SU-DHL-6 (cell line): ENCODE measurements at regions not wholly inside any gene's neighbourhood (a gene's known extent, or its start where the extent isn't known, plus 50 kb on each side); places are given as distances from the start of the nearest gene placed in this dataset.

ENCODE experiments used
- H2AFZ ChIP-seq: fragments of 200-600 bp; sonication (generic); 2 replicates; pipeline ENCODE4 v1.6.1; 2014; ENCODE audit warnings: low read depth, mild to moderate bottlenecking, moderate library complexity, mixed read lengths, antibody characterized with exemption, low read length; ENCODE audit not compliant: severe bottlenecking
- H3F3A ChIP-seq: fragments of 200-600 bp; shearing (Covaris generic); 2 replicates; pipeline ENCODE4 v1.6.0; 2016; ENCODE audit warnings: antibody characterized with exemption, mild to moderate bottlenecking; ENCODE audit not compliant: insufficient read depth
- H3K27ac ChIP-seq: fragments of 200-600 bp; sonication (generic); 2 replicates; pipeline ENCODE4 v1.5.1; 2016; ENCODE audit warnings: low read depth, mild to moderate bottlenecking, low read length, moderate library complexity, mixed read lengths
- H3K27me3 ChIP-seq: fragments of 200-600 bp; sonication (generic), shearing (Covaris generic); 2 replicates; pipeline ENCODE4 v1.6.0; 2014; ENCODE audit warnings: mild to moderate bottlenecking, low read length
- H3K36me3 ChIP-seq: fragments of 200-600 bp; sonication (generic); 2 replicates; pipeline ENCODE4 v1.6.1; 2014; ENCODE audit warnings: mild to moderate bottlenecking, low read length, mixed read lengths
- H3K4me2 ChIP-seq: fragments of 300-600, 200-600 bp; shearing (Covaris generic), sonication (generic); 2 replicates; pipeline ENCODE4 v1.6.0; 2014; ENCODE audit warnings: low read length, low read depth, mild to moderate bottlenecking; ENCODE audit not compliant: poor library complexity, severe bottlenecking
- H3K4me3 ChIP-seq: fragments of 200-600 bp; sonication (generic); 2 replicates; pipeline ENCODE4 v1.5.1; 2014; ENCODE audit warnings: antibody characterized with exemption, low read length, mild to moderate bottlenecking, mixed read lengths; ENCODE audit not compliant: insufficient read depth, poor library complexity, severe bottlenecking
- H3K79me2 ChIP-seq: fragments of 200-600 bp; sonication (generic); 2 replicates; pipeline ENCODE4 v1.6.1; 2014; ENCODE audit warnings: mild to moderate bottlenecking, low read length, moderate library complexity; ENCODE audit not compliant: insufficient read depth
- H3K9ac ChIP-seq: fragments of 200-600 bp; sonication (generic); 2 replicates; pipeline ENCODE4 v1.7.0; 2014; ENCODE audit warnings: mild to moderate bottlenecking, low read length
- H3K9me2 ChIP-seq: fragments of 200-600 bp; sonication (generic); replicated peaks from 2 replicates; pipeline ENCODE4 v1.6.1; 2014; ENCODE audit warnings: low read length; ENCODE audit not compliant: insufficient read depth
- H3K9me3 ChIP-seq: fragments of 200-600 bp; sonication (generic); 2 replicates; pipeline ENCODE4 v1.6.1; 2014; ENCODE audit warnings: low read length, mixed read lengths; ENCODE audit not compliant: insufficient read depth
- H4K20me1 ChIP-seq: fragments of 200-600 bp; sonication (generic); 2 replicates; pipeline ENCODE4 v1.6.1; 2014; ENCODE audit warnings: low read depth, mild to moderate bottlenecking, antibody characterized with exemption, low read length, moderate library complexity, mixed read lengths
- EZH2phosphoT487 ChIP-seq: fragments of 200-600 bp; sonication (generic), shearing (Covaris generic); conservative IDR thresholded peaks from 2 replicates; pipeline ENCODE4 v1.6.1; 2018; ENCODE audit warnings: mild to moderate bottlenecking, antibody characterized with exemption, low read length, moderate library complexity, mixed read lengths
- TF ChIP-seq, protein P1 (sequence below): fragments of 200-600 bp; sonication (generic); IDR thresholded peaks from one replicate; pipeline ENCODE4 v1.5.1; 2017; ENCODE audit warnings: antibody characterized with exemption, mild to moderate bottlenecking, low read length, moderate library complexity; ENCODE audit not compliant: insufficient read depth, poor library complexity, severe bottlenecking

DNA sequence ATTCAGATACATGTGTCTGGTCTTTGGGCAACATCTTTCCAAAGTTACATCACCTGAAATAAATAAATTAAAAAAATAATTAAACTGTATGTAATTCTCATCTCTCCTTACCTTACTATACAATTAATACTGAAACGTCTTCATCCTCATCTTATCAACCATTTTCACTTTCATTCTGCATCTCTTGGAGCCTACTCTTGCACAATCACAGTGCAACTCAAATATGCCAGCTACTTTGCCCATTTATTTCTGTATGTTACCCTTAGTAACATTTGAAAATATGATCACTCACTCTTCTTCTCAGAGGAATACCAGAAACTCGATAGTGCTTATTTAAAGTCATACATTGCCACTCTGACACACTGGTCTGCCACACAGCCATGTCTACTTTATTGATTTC lies 1357.1 kb upstream of the CADM2 start:
- no peaks in the 10 kb centered on the region for H3K9me3 ChIP-seq
- peak overlapping the region; percentile 63 for H3K4me2 ChIP-seq

DNA sequence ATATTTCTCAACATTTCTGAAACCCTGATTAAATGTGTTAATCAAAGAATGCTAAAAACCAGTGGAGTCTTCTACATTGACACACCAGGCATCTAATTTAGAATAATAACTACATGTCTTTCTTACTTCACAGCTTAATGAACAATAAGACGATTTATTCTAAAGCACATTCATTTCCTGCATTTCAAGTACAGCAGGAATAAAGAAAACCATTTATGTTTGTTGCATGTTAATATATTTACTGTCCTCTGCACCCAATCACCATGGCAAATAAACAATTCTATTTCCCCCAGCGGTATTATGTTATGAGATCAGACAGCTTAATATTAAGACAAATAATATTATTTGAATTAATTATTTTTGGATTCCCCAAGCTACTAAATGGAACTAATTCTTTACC lies 1336.3 kb upstream of the CADM2 start:
- no peaks in the 10 kb centered on the region for H3K36me3 ChIP-seq
- peaks cover under 1% of the 10 kb centered on the region; the same call in 1 of the 2 replicates for H3K9me3 ChIP-seq
- no peak for TF ChIP-seq EZH2phosphoT487
- TF ChIP-seq, protein P1, sequence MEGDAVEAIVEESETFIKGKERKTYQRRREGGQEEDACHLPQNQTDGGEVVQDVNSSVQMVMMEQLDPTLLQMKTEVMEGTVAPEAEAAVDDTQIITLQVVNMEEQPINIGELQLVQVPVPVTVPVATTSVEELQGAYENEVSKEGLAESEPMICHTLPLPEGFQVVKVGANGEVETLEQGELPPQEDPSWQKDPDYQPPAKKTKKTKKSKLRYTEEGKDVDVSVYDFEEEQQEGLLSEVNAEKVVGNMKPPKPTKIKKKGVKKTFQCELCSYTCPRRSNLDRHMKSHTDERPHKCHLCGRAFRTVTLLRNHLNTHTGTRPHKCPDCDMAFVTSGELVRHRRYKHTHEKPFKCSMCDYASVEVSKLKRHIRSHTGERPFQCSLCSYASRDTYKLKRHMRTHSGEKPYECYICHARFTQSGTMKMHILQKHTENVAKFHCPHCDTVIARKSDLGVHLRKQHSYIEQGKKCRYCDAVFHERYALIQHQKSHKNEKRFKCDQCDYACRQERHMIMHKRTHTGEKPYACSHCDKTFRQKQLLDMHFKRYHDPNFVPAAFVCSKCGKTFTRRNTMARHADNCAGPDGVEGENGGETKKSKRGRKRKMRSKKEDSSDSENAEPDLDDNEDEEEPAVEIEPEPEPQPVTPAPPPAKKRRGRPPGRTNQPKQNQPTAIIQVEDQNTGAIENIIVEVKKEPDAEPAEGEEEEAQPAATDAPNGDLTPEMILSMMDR: no peak
- H2AFZ ChIP-seq: peak overlapping the region; percentile 41
- H3F3A ChIP-seq: no peaks in the 10 kb centered on the region
- H3K27me3 ChIP-seq: no peaks in the 10 kb centered on the region
- H3K4me2 ChIP-seq: no peak overlapping the region
- H3K4me3 ChIP-seq: no peak overlapping the region
- no peaks in the 10 kb centered on the region for H3K79me2 ChIP-seq
- no peaks in the 10 kb centered on the region for H3K9me2 ChIP-seq
- no peaks in the 10 kb centered on the region for H4K20me1 ChIP-seq
- H3K9ac ChIP-seq: no peak overlapping the region
- no peak overlapping the region for H3K27ac ChIP-seq

More for the DNA sequence above, 1357.1 kb upstream of the CADM2 start:
- 0 out of 2 replicates have a peak, but pooled peaks cover 3% of the 10 kb centered on the region for H3K36me3 ChIP-seq
- no peaks in the 10 kb centered on the region for H3F3A ChIP-seq
- H3K9me2 ChIP-seq: no peaks in the 10 kb centered on the region
- H3K4me3 ChIP-seq: peak overlapping the region; percentile 44
- peak overlapping the region; percentile 90 for H2AFZ ChIP-seq
- H3K27ac ChIP-seq: no peak overlapping the region
- H3K79me2 ChIP-seq: no peaks in the 10 kb centered on the region
- H4K20me1 ChIP-seq: no peaks in the 10 kb centered on the region
- H3K27me3 ChIP-seq: no peaks in the 10 kb centered on the region
- H3K9ac ChIP-seq: no peak overlapping the region
- TF ChIP-seq, protein P1: no peak
- no peak for TF ChIP-seq EZH2phosphoT487

DNA sequence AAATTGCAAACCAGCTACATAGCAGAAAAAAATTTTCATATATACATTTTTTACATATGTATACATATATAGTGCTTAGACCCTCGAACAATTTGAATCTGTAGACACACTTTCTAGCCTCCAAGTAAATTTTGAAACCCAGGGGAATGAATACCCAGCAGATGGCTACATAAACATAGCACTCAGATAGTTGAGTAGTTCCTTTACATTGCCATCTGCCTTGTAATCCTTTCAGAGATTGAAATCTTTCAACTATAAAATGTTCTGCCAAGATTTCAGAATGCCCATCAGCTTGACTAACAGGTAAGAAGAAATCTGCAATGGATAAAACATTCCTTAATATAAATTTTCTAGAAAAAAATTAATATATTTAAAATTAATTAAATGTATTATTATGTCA lies 1333.5 kb upstream of the CADM2 start:
- Histone ChIP-seq H4K20me1 (no peaks in the 10 kb centered on the region), H3K9ac (no peak overlapping the region), H3K27ac (no peak overlapping the region), H3K79me2 (no peaks in the 10 kb centered on the region), H3K36me3 (no peaks in the 10 kb centered on the region), H2AFZ (peak overlapping the region; percentile 34), H3K4me2 (no peak overlapping the region), H3F3A (no peaks in the 10 kb centered on the region), H3K27me3 (no peaks in the 10 kb centered on the region), H3K9me2 (no peaks in the 10 kb centered on the region), H3K9me3 (no peaks in the 10 kb centered on the region), H3K4me3 (no peak overlapping the region)
- TF ChIP-seq EZH2phosphoT487: no peak
- TF ChIP-seq, protein P1: no peak

DNA sequence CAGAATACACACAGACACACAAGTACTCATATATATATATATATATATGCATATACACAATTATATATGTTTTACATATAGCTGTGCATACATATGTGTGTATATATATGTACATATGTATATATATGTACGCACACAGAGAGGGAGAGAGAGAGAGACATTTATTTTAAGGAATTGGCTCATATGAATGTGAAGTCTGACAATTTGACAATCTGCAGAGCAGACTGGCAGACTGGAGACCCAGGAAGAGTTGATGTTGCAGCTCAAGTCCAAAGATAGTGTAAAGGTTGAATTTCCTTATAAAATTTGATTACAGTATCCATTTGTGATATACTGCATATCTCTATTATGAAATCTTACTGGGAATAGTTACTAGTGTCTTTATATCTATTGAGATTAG lies 1330.3 kb upstream of the CADM2 start:
- no peak overlapping the region for H2AFZ ChIP-seq
- H3K9ac ChIP-seq: no peak overlapping the region
- no peaks in the 10 kb centered on the region for H3K27me3 ChIP-seq
- H3F3A ChIP-seq: no peaks in the 10 kb centered on the region
- no peaks in the 10 kb centered on the region for H3K36me3 ChIP-seq
- H3K79me2 ChIP-seq: no peaks in the 10 kb centered on the region
- H3K4me2 ChIP-seq: no peak overlapping the region
- H3K9me3 ChIP-seq: no peaks in the 10 kb centered on the region
- H3K27ac ChIP-seq: no peak overlapping the region
- H3K9me2 ChIP-seq: no peaks in the 10 kb centered on the region
- TF ChIP-seq, protein P1: no peak
- no peak for TF ChIP-seq EZH2phosphoT487
- no peaks in the 10 kb centered on the region for H4K20me1 ChIP-seq
- no peak overlapping the region for H3K4me3 ChIP-seq
